Bronchial epithelial cell (primary cell): ENCODE measurements at regions not wholly inside any gene's neighbourhood (a gene's known extent, or its start where the extent isn't known, plus 50 kb on each side); places are given as distances from the start of the nearest gene placed in this dataset.

ENCODE experiments used
- DNase-seq: peaks from one replicate; pipeline ENCODE4 v3.0.0-alpha.2; 2010; ENCODE audit warnings: low read depth
- FAIRE-seq: peaks from 2 replicates; lab custom pipeline; 2011; peaks lifted over from hg19 to GRCh38; lab: Jason Lieb, UNC
- H3K27me3 ChIP-seq: 2 replicates; pipeline ENCODE4 v1.5.1; 2011; ENCODE audit warnings: low read length; ENCODE audit not compliant: control insufficient read depth, insufficient read depth
- H3K36me3 ChIP-seq: 2 replicates; pipeline ENCODE4 v1.5.1; 2011; ENCODE audit warnings: low read length; ENCODE audit not compliant: control insufficient read depth, insufficient read depth
- H3K4me3 ChIP-seq: 2 replicates; pipeline ENCODE4 v1.5.1; 2011; ENCODE audit warnings: mild to moderate bottlenecking, low read depth, low read length, control low read depth
- CTCF ChIP-seq: IDR thresholded peaks from 2 replicates; pipeline ENCODE4 v1.5.1; 2011; ENCODE audit warnings: mild to moderate bottlenecking, moderate library complexity, low read length, control low read depth, inconsistent platforms; ENCODE audit not compliant: insufficient read depth, severe bottlenecking

DNA sequence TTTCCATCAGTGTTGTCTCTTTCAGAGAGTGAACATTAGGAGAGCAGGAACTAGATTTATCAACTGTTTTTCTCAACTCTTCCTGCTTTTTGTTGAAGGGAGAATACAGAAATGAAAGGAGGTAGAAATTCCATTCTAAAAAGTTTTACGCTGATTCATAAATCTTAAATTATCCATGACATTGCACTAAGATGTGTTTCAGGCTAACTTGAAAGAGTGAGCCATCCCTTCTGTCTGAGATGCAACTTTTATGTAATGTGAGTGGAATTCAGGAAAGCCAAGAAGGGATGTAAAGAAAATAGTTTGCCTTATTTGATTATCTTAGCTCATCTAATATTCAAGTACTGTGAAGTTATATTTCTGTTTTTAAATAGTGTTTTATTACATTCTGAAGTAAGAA, 349.5 kb upstream of the RGS6 start:
- DNase-seq (peak; percentile 28), FAIRE-seq (no peak)

DNA sequence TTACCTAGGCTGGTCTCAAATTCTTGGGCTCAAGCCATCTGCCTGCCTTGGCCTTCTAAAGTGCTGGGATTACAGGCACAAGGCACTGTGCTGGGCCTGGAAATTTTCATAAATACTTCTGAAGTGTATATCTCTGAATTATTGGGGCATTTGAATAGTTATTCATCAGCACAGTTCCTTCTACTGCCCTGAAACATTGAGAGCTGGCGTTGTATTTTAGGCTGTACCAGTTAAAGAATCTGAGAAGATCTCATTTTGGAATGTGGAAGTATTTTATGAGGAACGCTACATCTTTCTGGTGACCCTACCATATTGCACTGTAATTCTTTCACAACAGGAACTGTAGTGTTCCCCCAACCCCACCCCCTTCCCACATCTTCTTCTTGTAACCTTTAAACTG, 349.0 kb upstream of the RGS6 start:
- TF ChIP-seq CTCF: no peak
- Histone ChIP-seq H3K36me3 (no peaks in the 10 kb centered on the region), H3K27me3 (no peaks in the 10 kb centered on the region), H3K4me3 (no peak overlapping the region)
- no peak for DNase-seq
- FAIRE-seq: no peak

More for the DNA sequence above, 349.5 kb upstream of the RGS6 start:
- no peak for TF ChIP-seq CTCF
- Histone ChIP-seq H3K4me3 (no peak overlapping the region), H3K27me3 (no peaks in the 10 kb centered on the region), H3K36me3 (no peaks in the 10 kb centered on the region)

DNA sequence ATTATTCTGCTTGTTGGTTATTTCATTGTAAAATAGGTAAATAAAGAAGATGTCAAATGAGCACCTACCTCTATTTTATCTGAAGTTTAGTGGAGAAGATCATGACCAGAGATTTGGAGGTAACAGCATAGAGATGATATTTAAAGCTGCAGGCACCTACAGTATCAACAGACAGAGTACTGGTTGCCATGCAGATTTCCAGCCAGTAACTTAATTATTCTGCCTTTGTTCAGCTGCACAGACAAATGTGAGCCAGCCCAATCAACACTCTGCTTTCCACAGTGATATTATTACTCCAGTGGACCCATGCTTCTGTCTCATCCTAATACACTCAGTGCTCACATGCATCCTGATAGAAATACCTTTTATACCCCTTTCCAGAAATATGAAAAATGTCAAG, 348.5 kb upstream of the RGS6 start:
- H3K4me3 ChIP-seq: no peak overlapping the region
- DNase-seq: no peak
- H3K27me3 ChIP-seq: no peaks in the 10 kb centered on the region
- H3K36me3 ChIP-seq: no peaks in the 10 kb centered on the region
- TF ChIP-seq CTCF: no peak
- no peak for FAIRE-seq

GRCh38 chr14:71585361-71585760, 346.9 kb upstream of the RGS6 start:
- TF ChIP-seq CTCF: no peak
- FAIRE-seq (no peak), DNase-seq (no peak)

DNA sequence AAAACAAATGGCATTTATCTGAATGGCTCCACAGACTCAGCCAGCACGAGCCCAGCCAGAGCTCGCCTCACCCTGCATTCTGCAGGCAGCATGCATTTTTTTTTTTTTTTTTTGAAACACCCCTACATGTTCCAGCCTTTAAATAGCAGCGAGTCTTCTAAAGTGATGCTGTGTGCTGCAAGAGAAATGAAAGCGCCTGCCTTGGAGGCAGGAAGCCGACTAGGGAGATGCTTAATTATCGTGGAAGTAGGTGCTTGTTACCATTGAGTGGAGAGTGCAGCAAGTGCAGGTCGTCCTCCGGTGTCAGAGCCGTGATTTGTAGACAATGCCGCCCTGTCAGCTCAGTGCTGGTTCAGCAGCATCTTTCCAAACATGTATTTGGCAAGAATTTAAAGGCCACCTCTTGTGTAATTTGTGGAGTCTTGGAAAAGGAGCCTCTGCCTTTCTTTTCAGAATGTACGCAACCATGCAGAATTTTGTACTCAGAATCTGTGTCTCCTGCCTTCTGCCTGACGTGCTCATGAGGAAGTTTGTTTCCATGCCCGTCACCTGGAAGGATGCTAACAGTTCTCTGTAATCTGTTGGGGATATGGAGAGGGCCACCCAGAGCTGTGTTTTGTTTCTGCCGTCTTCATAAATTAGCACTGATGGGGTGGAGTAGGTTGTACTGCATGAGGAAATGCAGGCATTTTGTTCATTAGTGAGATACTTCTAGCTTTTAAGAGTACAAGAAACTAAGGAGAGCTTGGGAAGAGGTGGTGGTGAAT, 345.9 kb upstream of the RGS6 start:
- FAIRE-seq (no peak), DNase-seq (no peak)
- TF ChIP-seq CTCF: no peak
- H3K4me3 ChIP-seq: no peak overlapping the region
- H3K27me3 ChIP-seq: no peaks in the 10 kb centered on the region
- H3K36me3 ChIP-seq: no peaks in the 10 kb centered on the region

More at GRCh38 chr14:71585361-71585760, 346.9 kb upstream of the RGS6 start:
- Histone ChIP-seq H3K27me3 (no peaks in the 10 kb centered on the region), H3K4me3 (no peak overlapping the region), H3K36me3 (no peaks in the 10 kb centered on the region)

DNA sequence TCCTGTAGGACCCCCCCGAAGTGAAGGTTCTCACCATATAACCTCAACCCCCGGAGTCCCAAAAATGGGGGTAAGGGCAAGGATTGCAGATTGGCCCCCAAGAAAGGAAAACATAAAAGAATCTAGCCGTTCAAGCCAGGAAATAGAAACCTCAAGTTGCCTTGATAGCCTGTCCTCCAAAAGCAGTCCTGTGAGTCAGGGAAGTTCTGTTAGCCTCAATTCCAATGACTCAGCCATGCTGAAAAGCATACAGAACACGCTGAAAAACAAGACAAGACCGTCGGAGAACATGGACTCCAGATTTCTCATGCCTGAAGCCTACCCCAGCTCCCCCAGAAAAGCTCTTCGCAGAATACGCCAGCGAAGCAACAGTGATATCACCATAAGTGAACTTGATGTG, 344.2 kb upstream of the RGS6 start:
- FAIRE-seq: no peak
- Histone ChIP-seq H3K36me3 (no peaks in the 10 kb centered on the region), H3K4me3 (no peak overlapping the region), H3K27me3 (no peaks in the 10 kb centered on the region)
- no peak for TF ChIP-seq CTCF
- DNase-seq: peak; percentile 40
